Activated naive CD4-positive, alpha-beta T cell treated with anti-CD3 and anti-CD28 coated beads, Interleukin-2, amount 50 U/mL, for 16 hours (primary cell): ENCODE measurements at regions not wholly inside any gene's neighbourhood (a gene's known extent, or its start where the extent isn't known, plus 50 kb on each side); places are given as distances from the start of the nearest gene placed in this dataset.

Experiments used
- DNase-seq: peaks from one replicate; pipeline ENCODE4 v3.0.0-alpha.2; 2020

GRCh38 chr16:13397126-13397525 lies 495.7 kb downstream of the SHISA9 start:
- DNase-seq, result no peak

- DNase-seq, result no peak
Observed at GRCh38 chr16:13401641-13402040, 500.2 kb downstream of the SHISA9 start.

GRCh38 chr16:13402601-13403000 lies 501.2 kb downstream of the SHISA9 start:
- DNase-seq, result no peak

- no peak for DNase-seq
Observed at GRCh38 chr16:13403326-13403725, 501.9 kb downstream of the SHISA9 start.

- DNase-seq, result no peak
Observed at GRCh38 chr16:13414154-13414553, 505.8 kb upstream of the ERCC4 start.

GRCh38 chr16:13419589-13419988 lies 500.4 kb upstream of the ERCC4 start:
- no peak for DNase-seq

GRCh38 chr16:13421726-13422125 lies 498.2 kb upstream of the ERCC4 start:
- no peak for DNase-seq

- no peak for DNase-seq
Observed at GRCh38 chr16:13425836-13426235, 494.1 kb upstream of the ERCC4 start.

- DNase-seq, result no peak
Observed at GRCh38 chr16:13426269-13426668, 493.7 kb upstream of the ERCC4 start.

GRCh38 chr16:13426736-13427135 lies 493.2 kb upstream of the ERCC4 start:
- DNase-seq, result no peak

GRCh38 chr16:13427943-13428342 lies 492.0 kb upstream of the ERCC4 start:
- DNase-seq, result no peak

GRCh38 chr16:13429416-13429815 lies 490.5 kb upstream of the ERCC4 start:
- no peak for DNase-seq

- no peak for DNase-seq
Observed at GRCh38 chr16:13435415-13435814, 484.5 kb upstream of the ERCC4 start.

- no peak for DNase-seq
Observed at GRCh38 chr16:13435873-13436474, 484.0 kb upstream of the ERCC4 start.

GRCh38 chr16:13436641-13437412 lies 483.1 kb upstream of the ERCC4 start:
- DNase-seq, result no peak

GRCh38 chr16:13437413-13437795 lies 482.6 kb upstream of the ERCC4 start:
- no peak for DNase-seq

GRCh38 chr16:13438064-13438463 lies 481.9 kb upstream of the ERCC4 start:
- DNase-seq, result no peak

GRCh38 chr16:13439766-13440165 lies 480.2 kb upstream of the ERCC4 start:
- DNase-seq, result no peak

- no peak for DNase-seq
Observed at GRCh38 chr16:13441675-13442074, 478.3 kb upstream of the ERCC4 start.

GRCh38 chr16:13448346-13448745 lies 471.6 kb upstream of the ERCC4 start:
- no peak for DNase-seq

GRCh38 chr16:13453325-13453724 lies 466.6 kb upstream of the ERCC4 start:
- no peak for DNase-seq

GRCh38 chr16:13453938-13454553 lies 465.9 kb upstream of the ERCC4 start:
- no peak for DNase-seq

GRCh38 chr16:13463619-13464018 lies 456.3 kb upstream of the ERCC4 start:
- no peak for DNase-seq

GRCh38 chr16:13471036-13471435 lies 448.9 kb upstream of the ERCC4 start:
- DNase-seq, result no peak
